HuH-7 (cell line): ENCODE measurements at regions not wholly inside any gene's neighbourhood (a gene's known extent, or its start where the extent isn't known, plus 50 kb on each side); places are given as distances from the start of the nearest gene placed in this dataset.

Experiments used
- DNase-seq: peaks from one replicate; pipeline ENCODE4 v3.0.0; 2011; ENCODE audit warnings: low spot score

DNA sequence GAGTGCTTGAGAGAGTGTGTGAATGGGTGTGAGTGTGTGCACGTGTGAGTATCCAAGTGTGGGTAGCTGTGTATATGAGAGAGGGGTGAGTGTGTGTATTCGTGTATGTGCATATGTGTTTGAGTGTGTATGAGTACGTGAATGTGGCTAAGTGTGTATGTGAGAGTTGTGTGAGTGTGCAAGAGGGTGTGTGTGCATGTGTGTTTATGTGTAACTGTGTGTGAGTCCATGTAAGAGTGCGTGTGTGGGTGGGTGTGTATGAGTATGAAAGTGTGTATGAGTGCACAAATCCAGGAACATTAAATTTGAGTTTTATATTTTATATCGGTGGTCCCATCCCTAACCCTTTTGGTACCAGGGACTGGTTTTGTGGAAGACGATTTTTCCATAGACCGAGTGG, 156.4 kb downstream of the TENT4A start:
- no peak for DNase-seq

DNA sequence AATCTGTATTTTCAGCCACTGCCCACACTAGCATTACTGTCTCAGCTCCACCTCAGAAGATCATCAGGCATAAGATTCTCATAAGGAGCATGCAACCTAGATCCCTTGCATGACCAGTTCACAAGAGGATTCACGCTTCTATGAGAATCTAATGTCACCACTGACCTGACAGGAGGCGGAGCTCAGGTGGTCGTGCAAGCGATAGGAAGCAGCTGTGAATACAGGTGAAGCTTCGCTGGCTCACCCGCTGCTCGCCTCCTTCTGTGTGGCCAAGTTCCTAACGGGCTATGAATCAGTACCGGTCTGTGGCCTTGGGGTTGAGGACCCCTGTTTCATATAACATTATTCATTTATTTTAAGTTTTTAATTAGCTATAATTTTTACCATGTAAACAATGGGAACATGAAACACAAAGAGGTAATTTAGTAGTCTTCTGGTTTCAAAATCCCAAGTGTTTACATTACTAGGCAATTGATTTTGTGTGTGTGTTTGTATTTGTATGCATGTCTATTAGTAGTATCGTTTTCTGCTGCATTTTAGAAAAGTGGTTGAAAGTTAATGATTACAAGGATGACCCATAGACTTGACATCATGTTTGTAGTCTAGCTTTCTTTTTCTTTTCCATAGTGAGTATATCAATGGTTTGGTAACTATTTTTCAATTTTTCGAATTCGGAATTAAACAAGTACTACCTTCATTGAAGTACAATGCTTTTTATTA, 159.4 kb downstream of the TENT4A start:
- DNase-seq: no peak

DNA sequence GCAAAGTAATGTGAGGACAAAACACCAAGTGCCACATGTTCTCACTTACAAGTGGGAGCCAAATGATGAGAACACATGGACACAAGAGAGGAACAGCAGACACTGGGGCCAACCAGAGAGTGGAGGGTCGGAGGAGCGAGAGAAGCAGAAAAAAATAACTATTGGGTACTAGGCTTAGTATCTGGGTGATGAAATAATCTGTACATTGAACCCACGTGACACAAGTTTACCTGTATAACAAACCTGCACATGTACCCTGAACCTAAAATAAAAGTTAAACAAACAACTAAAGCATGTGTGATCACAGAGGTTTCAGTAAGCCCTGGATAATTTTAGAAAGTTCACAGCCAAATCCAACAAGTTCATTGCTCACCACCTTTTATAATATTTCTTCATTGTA, 160.1 kb downstream of the TENT4A start:
- no peak for DNase-seq

DNA sequence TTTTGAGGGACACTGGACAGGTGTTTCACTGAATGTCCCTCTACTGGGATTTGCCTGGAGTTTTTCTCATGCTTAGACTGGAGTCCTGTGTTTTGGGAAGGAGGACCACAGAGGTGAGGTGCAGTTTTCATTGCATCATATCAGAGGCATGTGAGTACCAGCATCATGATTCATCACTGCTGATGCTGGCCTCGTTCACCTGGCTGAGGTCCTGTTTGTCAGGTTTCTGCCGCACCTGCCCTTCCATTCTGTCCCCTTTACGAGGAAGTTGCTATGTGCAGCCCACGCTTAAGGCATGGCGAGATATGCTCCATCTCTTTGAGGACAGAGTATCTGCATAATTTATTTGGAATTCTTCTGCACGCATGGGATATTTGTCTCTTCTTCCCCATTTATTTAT, 162.1 kb downstream of the TENT4A start:
- no peak for DNase-seq

DNA sequence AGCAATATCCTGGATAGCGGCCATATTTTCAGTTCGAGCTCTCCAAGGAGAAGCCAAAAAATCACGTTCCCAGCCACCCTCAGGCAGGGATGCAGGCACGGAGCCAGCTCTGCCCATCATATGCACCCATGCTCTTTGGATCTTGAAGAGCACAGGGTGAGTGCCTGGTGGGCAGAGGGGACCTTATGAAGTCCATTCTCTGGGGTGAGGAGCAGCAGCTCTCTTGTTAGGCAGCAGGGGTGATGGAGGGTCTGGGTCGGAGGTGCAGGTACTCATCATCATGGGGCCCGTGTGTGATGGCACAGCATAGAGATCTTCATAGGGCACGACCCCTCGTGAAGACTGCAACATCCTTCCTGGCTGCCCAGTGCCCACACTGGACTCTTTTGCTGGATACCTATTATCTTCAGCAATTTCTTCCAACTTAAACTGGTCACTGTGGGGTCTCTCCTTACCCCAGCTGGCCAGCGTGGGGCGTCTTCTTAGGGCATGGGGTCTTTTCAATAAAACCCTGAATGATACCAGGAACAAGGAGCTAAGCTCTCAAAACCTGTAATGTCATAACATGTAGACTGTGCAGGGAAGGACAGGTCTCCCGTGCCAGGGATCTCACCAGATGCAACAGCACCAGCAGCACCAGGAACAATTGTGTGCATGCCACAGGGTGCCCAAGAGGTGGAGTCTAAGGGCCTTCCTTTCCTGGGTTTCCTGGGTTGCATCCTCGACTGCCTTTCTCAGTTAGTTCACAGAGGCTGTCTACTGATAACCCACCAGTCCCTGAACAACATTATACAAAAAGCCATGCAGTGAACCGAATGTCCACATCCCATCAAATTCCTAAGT, 165.0 kb downstream of the TENT4A start:
- DNase-seq: no peak

DNA sequence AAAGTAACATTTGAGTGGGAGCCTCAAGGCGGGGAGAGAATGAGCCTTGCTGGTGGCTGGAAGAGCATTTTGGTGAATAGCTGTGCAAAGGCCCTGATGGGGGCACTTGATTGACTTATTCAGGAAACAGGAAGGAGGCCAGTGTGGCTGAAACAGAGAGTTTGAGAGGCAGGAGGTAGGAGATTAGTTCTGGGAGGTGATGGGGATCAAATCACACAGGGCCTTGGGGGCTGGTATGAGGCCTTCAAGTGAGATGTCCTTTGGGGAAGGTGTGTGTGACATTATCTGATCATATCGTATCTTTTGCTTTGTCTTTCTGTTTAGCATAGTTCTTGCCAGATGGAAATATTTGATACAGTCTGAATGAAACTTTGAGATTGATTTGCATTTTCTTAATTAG, 172.3 kb downstream of the TENT4A start:
- DNase-seq: no peak

DNA sequence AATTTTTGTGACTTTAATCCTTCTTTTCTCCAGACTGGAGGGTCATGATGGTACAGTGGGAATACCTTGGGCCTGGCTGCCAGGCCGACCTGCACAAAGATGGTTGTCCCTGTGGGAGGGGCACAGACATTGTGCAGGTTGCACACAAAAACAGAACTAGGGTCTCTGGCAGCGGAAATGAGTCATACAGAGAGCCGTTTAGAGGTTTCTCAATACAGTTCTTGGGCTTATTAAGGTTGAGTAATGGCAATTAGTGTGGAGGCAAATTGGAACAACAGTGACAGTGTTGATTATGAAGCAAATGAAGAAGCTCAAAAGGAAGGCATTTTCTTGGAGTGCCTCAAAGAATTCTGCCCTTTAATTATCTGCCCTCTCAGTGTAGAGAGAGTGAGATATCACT, 173.6 kb downstream of the TENT4A start:
- no peak for DNase-seq

DNA sequence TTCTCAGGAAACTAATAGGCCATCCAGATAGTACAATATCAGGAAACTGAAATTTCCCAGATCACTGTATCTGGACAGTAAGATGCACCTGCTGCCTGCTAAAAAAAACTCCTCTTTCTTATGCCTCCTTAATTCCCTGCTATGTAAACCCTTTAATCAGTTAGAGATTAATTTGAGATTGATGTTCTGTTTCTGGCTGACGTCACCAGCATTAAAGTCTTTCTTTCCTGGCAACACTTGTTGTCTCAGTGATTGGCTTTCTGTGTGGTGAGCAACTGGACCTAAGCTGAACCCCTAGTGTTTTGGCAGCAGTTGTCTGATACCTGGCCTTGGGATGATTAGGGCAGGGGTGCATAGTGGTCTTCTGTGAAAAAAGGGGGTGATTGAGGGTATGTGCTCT, 175.8 kb downstream of the TENT4A start:
- DNase-seq: no peak

DNA sequence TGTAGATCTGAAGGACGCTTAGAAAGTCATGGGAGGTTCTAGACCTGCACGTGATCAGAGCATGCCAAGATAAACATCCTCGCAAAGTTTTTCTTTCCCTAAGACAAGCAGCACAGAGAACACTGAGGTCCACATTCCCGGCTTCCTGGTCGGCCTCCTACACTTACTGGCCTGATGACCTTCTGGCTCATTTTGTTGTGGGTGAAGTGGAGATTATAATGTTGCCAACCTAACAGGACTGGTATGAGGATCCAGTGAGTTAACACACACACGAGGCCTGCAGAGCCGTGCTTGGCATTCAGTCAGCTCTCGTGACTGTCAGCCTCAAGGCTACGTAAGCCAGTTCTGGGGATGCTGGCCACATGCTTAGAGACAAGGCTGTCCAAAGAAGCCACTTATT, 186.0 kb downstream of the TENT4A start:
- no peak for DNase-seq

DNA sequence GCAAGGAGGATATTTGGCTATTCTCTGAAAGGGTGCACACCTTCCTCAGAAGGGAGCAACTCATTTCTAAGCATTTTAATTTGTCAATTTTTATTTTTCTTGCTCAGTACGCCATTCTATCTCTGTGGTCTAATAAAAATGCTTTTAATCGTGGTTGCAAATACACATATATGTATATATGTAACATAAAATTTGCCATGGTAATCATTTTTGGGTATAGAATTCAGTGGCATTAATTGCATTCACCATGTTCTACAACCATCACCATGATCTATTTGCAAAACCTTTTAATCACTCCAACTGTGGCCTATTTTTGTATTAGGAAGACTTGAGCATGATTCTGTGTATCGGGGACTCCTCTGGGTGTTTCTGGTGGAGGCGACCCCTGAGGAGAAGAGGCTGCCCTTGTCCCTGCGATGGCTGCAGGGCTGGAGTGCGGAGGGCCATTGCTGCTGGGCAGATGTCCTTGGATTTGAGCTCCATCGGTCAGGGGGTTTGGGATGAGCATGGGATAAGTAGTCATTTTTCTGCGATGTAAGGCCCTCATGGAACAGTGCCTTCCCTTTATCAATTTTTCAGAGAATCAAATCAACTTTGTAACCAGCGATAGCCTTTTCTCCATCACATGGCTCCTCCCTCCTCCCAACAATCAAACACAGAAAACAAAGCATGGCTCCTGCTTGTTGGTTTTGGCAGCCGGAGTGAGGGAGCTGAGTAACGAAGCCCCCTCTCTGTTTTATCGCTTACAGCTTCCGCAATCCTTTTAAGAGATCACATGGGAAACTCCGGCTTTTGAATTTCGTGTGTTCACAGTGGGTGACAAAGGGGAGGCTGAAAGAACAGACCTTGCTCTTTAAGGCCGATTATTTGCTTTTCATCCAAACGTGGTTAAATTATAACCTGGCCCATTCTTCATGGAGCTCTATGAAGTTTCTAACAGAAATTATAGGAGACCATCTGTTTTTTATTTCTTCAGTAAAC, 187.3 kb downstream of the TENT4A start:
- DNase-seq: peak; percentile 27

DNA sequence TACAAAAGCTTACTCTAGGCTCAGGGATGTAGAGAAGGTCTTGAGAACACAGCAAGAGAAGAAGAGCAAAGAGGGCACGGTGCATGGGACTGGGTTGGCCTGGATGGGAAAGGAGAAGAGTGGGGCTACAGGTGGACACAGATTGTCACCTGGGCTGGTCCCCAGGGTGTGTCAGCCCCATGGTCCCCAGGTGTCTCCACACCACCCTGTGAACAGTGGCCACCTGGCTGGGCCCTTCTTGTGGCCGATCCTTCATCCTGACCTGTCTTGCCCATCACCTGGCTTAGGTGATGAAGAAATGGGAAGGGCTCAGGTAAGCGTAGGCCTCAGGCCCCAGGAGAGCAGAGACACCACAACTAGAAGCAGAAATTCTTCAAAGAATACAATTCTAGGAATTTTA, 188.9 kb downstream of the TENT4A start:
- DNase-seq: no peak

DNA sequence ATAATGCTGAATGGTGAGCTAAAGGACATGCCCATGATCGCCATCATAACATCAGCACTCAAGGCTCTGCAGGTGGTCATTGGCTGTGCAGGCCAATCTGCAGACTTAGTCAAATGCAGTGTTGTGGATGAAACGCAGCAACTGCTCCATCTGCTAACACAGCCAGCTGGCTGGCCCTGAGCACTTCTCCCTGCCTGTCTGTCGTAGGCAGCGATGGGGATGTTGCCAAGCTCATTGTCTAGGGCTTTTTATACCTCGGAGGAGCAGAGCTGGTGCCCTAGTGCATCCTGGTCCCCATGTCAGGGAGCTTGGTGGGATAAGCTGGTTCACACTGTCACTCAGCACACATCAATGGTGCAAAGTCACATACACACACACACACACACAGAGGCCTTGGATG, 189.4 kb downstream of the TENT4A start:
- DNase-seq: no peak

DNA sequence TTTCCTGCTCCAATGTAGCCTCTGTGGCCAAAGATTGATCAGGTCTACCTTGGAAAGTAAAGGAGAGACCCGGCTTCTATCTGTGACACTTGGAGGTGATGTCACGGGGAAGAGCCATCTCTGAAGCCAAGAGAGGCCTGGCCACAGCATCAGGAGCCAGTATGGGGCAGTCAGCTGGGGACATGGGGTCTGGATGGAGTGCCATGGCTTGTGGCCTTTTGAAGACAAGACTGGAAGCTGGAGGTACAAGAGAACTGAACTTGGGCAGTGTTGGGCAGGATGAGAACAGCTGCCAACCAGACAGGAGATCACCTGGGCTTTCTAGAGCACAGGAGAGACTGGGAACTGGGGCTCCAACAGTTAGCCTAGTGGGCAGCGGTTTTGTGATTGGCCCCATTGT, 190.7 kb downstream of the TENT4A start:
- DNase-seq: no peak

DNA sequence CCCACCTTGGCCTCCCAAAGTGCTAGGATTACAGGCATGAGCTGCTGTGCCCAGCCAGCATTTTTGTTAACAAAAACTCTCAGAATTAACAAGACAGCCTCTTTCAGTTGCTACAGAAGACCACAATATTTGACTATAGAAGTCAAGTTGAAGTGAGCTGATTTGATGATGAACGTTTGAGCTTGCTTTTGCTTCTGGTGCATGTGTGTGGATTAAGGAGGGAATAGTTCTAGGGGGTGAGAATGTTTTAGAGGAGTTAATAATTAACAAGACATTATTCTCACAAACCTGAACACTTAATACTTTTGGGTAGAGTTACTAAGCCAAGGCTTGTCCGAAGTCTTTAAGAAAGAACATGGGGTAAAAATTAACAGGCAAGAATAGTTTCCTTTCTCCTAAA, 191.6 kb downstream of the TENT4A start:
- DNase-seq: no peak

DNA sequence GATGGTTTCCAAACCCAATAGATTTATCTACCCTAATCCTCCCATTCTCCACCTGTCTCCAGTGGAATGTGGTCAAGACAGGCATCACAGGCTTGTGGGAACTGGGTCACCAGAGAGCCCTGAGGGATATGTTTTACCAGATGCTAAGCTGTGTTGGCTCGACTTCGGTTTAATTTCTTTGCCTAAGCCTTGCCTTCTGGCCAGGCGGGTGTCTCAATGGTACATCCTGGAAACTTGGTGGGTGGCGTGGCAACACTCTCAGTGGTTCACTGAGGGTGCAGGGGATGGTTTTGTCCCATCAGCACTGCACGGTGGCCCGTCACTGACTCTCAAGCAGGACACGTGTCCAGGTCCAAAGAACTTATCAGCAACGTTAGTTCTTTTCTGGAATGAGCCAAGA, 192.2 kb downstream of the TENT4A start:
- DNase-seq: no peak

DNA sequence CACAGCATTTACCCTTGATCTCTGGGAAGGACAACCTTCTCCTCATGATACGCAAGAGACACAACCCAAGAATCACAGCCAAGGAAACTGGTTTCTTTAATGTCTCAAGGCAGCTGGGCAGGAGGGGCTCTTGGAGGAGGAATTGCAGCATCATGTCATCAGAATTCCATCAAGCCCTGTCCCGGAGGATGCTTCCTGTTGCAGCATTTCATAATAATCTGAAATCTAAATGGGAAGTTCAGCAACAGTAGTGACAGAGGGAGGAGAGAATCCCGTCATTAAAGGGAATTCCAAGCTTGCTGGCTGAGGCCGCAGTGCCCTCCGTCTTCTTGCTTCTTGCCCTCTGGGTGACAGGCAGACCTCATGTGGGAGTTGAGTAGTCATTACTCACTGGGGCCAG, 192.7 kb downstream of the TENT4A start:
- DNase-seq: no peak

DNA sequence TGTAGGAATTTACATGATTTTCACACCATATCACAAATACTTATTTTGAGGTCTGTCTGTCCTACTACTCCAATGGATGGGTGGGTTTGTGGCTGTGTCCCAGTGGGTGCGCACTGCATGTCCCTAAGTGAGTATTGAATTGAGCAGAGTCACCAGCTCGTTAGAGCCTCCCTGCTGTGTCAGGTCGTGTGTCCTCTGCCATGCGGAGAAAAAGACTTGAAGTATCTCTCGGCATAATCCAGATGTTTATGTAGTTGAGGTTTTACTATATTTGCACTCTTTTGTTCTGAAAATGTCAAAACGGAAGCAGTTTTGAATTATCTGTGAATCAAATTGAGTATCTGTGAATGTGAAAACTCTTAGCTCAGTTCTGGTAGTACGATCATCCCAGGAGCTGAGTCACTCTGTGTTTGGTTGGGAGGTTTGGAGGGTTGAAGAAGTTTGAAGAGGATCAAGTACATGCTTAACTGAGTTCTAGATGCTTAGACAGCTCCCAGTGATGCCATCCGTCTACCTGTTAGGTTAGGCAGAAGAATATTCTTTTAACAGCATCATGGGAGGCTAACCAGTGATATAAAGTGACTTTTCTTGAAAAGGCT, 194.2 kb downstream of the TENT4A start:
- DNase-seq: no peak

DNA sequence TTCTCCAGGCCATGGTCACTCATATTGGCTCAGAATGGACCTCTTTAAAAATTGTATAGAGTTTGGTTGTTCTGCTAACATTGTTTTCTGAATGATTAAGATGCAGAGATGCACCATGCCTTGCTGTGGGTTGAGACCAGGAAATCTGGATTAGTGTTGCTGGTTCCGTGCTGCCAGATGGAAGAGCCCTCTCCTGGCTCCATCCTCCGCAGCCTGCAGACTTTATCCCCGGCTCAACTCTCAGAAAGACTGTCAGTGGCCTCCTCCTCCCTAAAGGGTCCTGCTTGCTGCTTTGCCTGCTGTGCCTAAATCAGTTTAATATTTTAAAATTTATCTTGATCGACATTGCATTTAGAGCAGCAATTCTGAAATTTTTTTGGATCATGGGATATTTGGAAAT, 196.7 kb downstream of the TENT4A start:
- DNase-seq: no peak

DNA sequence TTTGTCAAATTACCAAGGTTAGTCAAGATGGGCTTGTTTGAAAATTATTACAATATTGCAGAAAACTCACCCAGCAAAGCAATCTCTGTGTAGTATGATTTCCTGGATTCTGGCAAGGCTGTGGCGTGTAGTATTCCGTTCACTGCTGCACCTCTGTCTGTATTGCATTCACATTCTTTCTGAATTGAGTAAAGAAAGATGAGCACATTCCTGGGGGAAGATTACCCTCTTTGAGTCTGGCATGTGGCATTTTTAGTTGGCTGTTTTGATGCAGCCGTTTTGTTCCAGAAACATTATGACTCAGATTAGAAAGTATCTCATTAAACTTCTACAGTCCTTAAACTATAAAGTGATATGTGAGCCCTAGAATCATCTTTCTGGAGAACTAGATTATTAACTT, 197.7 kb downstream of the TENT4A start:
- no peak for DNase-seq

DNA sequence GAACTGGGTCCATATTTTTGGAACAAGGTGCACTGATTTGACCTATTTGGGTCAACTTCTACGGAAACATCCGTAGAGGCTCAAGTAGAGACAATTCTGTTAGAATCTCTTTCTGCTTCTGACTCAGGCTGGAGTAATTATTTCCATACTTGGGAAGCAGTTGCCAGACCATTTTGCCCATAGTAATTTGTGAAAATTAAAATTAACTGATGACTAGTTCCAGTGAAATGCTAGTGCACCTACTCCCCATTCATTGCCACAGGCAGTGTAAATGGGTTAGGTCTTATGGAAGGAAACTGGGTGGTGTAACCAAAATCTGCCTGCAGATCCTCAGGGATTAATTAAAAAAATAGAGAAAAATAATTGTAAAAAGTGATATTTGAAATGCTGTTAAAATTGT, 201.1 kb downstream of the TENT4A start:
- no peak for DNase-seq

DNA sequence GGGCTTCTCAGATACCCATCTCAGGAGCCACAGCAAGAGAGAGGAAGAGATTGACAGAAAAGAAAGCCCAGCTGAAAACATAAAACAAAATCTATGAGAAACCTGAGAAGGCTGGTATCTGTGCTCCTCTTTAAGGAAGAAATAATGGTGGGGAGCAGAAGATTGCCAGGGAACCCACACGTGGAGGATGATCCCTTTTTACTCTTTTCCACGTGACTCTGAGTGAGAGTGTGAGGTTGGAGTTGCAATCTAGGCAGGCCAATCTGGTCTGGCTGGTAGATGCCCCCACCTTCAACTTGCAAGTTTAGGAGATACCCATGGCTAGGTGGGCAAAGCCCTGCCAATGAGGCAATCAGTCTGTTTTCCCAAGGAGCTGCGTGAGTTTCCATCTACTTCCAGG, 202.3 kb downstream of the TENT4A start:
- no peak for DNase-seq

DNA sequence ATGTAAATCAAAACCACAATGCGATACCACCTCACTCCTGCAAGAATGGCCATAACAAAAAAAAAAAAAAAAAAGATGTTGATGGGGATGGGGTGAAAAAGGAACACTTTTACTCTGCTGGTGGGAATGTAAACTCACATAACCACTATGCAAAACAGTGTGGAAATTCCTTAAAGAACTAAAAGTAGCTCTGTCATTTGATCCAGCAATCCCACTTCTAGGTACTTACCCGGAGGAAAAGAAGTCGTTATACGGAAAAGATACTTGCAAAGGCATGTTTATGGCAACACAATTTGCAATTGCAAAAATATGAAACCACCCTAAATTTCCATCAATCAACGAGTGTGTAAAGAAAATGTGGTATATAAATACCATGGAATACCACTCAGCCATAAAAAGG, 205.0 kb downstream of the TENT4A start:
- no peak for DNase-seq
